ENCODE measurements at regions not wholly inside any gene's neighbourhood (a gene's known extent, or its start where the extent isn't known, plus 50 kb on each side); places are given as distances from the start of the nearest gene placed in this dataset.

DNA sequence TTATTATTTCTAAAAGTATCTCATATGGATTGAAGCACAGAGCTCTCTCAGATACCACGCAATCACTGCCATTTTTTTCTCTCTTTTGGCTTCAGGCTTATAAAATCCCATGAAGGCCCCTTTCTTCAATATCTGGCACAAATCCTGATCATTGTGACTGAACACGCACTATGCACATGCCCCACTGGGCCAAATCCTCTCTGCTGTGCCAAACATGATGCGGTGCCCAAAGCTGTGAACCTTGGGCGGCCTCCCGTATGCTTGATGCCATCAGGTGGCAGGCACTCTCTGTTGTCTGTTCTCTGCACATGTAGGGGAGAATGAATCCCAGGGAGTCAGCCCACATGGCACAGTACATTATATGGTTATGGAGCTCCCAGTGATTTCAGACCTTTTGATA lies 375.0 kb upstream of the RGMB start:
- no peak for TF ChIP-seq GATA2 (IDR thresholded peaks at IDR 0.05; ENCODE audit: low read depth, low read length)
- TF ChIP-seq GATA3 (IDR thresholded peaks at IDR 0.05; ENCODE audit: low read depth, low read length): no peak

DNA sequence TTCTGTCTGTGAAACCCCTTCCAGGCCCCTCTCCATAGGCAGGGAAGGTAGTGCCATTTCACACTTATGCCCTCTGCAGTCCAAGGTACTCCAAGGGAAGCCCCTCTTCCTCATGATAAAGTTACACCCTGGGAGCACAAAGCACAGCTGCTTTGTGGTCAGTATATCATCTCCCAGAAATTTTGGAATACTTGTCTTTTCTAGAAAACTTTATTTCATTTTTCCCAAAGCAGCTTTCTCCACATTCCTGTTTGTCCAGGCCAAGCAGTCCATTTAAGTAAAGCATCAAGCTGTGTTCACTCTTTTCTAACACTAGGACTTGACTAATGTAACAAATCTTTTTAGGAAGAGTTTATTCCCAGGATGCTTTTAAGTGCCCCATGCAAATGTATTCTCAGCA lies 371.8 kb upstream of the RGMB start:
- TF ChIP-seq GATA2 (IDR thresholded peaks at IDR 0.05; ENCODE audit: low read depth, low read length): no peak
- TF ChIP-seq GATA3 (IDR thresholded peaks at IDR 0.05; ENCODE audit: low read depth, low read length): no peak

GRCh38 chr5:98402130-98402529 lies 371.3 kb upstream of the RGMB start:
- no peak for TF ChIP-seq GATA2 (IDR thresholded peaks at IDR 0.05; ENCODE audit: low read depth, low read length)
- no peak for TF ChIP-seq GATA3 (IDR thresholded peaks at IDR 0.05; ENCODE audit: low read depth, low read length)

DNA sequence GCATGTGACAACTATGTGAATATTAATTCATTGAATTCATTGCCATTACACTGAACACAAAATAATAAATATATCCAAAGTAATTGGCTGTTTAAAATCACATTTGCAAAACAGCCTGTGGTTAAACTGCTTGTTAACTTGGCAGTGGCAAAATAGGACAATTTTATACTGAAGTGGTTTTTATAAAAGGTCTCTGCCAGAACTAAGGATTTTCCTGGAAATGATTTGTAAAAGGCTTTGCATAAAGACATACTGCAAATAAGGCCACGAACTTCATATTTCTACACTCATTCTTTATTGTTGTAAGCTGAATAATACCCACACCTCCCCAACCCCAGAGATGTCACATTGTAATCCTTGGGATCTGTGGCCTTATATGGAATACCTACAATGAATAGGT lies 370.3 kb upstream of the RGMB start:
- TF ChIP-seq GATA3 (IDR thresholded peaks at IDR 0.05; ENCODE audit: low read depth, low read length) (no peak), GATA2 (IDR thresholded peaks at IDR 0.05; ENCODE audit: low read depth, low read length) (no peak)

DNA sequence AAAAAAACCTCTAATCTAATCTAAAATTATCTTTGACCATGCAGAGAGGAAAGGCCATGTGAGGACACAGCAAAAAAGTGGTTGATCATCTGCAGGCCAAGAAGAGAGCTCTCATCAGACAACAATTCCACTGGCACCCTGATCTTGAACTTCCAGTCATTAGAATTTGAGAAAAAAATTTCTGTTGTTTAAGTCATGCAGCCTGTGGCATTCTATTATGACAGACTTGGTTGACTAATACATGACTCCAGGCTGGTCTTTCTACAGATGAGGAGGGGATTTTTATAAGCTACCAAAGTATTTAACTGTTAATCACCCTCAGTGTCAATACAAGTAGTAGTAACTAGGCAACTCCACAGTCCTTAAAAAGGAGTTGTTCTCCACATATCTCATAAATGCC lies 358.5 kb upstream of the RGMB start:
- no peak for TF ChIP-seq GATA3 (IDR thresholded peaks at IDR 0.05; ENCODE audit: low read depth, low read length)

DNA sequence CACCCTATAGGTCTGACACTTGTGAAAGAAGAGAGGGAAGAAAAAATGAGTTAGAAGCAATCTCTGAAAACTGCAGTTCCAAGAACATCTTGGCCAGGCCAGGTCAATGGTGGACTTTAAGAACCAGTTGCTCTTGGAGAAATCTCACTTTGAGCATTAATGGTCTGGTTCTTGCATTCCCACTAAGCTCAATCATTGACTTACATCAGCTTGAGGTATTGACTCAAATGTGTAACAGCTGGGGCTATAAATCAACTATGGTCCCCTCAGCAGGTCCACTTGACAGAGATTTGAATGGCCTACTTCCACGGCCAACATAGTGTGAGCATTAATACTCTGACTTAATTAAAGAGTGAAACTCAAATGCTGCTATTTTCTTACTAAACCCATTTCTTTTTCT lies 357.8 kb upstream of the RGMB start:
- TF ChIP-seq GATA2 (IDR thresholded peaks at IDR 0.05; ENCODE audit: low read depth, low read length) (no peak), GATA3 (IDR thresholded peaks at IDR 0.05; ENCODE audit: low read depth, low read length) (no peak)

DNA sequence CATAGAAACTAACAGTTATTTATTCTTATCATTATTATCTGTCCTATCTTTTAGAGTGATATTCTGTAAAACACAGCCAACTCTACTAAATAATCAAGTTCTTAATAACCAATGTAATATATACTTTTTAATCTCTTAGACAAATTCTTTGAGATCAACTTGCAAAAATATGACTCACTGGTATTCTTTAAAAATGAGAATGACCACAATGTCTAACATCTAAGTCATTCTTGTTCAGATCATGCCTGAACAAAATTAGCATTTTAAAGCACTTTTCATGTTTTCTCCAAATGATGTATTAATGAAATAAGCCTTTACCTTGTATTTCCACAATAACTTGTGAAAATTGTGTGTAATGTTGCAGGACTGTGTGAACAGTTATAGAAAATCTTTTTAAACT lies 356.9 kb upstream of the RGMB start:
- TF ChIP-seq GATA3 (IDR thresholded peaks at IDR 0.05; ENCODE audit: low read depth, low read length) (no peak), GATA2 (IDR thresholded peaks at IDR 0.05; ENCODE audit: low read depth, low read length) (no peak)

DNA sequence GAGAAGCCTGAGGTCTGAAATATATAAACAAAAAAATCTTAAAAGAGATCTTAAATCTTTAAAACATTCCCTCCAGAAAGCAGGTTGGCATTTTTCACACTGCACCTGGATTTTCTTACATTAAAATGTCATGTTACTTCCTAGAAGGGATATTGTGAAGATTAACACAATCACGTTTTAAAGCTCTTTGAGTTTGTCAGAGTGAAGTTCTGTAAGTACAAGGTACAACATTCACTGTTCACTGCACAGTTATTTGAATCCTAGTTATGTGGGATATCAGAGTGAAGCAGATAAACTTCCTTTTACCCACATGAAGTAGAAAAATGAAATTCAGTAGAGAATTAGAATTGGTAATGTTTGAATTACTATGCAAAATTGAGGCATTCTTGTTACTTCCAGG lies 353.6 kb upstream of the RGMB start:
- TF ChIP-seq GATA3 (IDR thresholded peaks at IDR 0.05; ENCODE audit: low read depth, low read length) (no peak), GATA2 (IDR thresholded peaks at IDR 0.05; ENCODE audit: low read depth, low read length) (no peak)

GRCh38 chr5:98424681-98425450 lies 348.6 kb upstream of the RGMB start:
- TF ChIP-seq GATA3 (IDR thresholded peaks at IDR 0.05; ENCODE audit: low read depth, low read length) (no peak), GATA2 (IDR thresholded peaks at IDR 0.05; ENCODE audit: low read depth, low read length) (no peak)

DNA sequence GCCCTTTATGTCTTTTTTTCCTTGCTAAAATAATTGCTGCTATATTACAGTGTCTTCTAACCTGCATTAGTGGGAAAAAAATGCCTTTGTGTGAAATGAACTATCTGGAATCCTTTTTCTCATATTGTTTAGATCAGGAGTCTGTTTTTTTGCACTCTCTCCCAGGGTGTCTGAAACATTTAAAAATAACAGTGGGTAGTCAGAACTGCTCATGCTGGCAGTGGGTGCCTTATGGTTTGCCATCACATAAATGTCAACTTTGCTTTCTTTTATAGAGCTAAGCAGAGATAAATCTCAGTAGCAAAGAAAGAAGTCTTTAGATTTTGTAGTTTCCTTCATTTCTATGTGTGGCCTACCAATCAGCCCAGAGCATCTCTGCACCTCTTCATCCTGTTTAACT lies 347.8 kb upstream of the RGMB start:
- no peak for TF ChIP-seq GATA2 (IDR thresholded peaks at IDR 0.05; ENCODE audit: low read depth, low read length)
- TF ChIP-seq GATA3 (IDR thresholded peaks at IDR 0.05; ENCODE audit: low read depth, low read length): no peak

GRCh38 chr5:98428806-98429205 lies 344.7 kb upstream of the RGMB start:
- TF ChIP-seq GATA3 (IDR thresholded peaks at IDR 0.05; ENCODE audit: low read depth, low read length) (no peak), GATA2 (IDR thresholded peaks at IDR 0.05; ENCODE audit: low read depth, low read length) (no peak)

DNA sequence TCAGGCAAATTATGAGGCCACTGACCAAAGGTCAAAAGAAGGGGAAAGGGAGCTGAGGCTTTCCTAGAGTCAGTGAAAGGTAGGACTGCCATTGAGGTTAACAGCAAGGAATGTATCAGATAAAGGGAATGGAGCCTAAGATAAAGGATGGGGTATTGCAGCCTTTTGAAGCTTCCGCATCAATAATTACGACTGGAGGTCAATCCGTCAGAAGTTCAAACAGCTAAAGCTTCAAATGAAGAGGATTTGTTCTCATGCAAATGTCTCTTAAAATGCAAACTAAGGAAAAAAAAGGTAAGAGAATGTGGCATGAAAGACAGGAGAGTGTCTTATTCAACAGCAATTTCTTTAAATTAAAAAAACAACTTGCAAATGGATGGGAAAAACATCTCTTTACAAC lies 341.1 kb upstream of the RGMB start:
- TF ChIP-seq GATA2 (IDR thresholded peaks at IDR 0.05; ENCODE audit: low read depth, low read length): no peak
- no peak for TF ChIP-seq GATA3 (IDR thresholded peaks at IDR 0.05; ENCODE audit: low read depth, low read length)

DNA sequence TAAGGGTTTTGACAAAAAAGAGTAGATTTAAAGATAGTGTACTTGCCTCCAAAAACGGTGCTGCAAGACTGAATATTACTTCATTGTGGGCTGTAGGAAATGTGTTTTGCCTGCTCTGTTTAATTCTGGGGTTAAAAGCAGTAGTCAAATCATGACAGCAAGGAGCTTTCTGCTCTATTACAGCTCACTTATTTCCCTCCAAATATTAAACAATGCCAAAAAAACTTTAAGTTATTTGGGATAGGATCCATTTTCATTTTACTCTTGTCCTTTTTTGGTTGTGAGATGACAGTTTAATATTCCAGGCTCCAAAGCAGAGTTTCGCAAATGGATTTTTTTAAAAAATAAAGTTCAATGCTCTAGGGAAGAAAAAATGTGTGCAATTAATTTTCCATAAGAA lies 340.4 kb upstream of the RGMB start:
- no peak for TF ChIP-seq GATA2 (IDR thresholded peaks at IDR 0.05; ENCODE audit: low read depth, low read length)
- no peak for TF ChIP-seq GATA3 (IDR thresholded peaks at IDR 0.05; ENCODE audit: low read depth, low read length)

- TF ChIP-seq GATA2 (IDR thresholded peaks at IDR 0.05; ENCODE audit: low read depth, low read length) (no peak), GATA3 (IDR thresholded peaks at IDR 0.05; ENCODE audit: low read depth, low read length) (no peak)
Observed at GRCh38 chr5:98433673-98434072, 339.8 kb upstream of the RGMB start.

GRCh38 chr5:98436667-98437066 lies 336.8 kb upstream of the RGMB start:
- TF ChIP-seq GATA2 (IDR thresholded peaks at IDR 0.05; ENCODE audit: low read depth, low read length) (no peak), GATA3 (IDR thresholded peaks at IDR 0.05; ENCODE audit: low read depth, low read length) (no peak)

- TF ChIP-seq GATA2 (IDR thresholded peaks at IDR 0.05; ENCODE audit: low read depth, low read length) (no peak), GATA3 (IDR thresholded peaks at IDR 0.05; ENCODE audit: low read depth, low read length) (no peak)
Observed at GRCh38 chr5:98442448-98442847, 331.0 kb upstream of the RGMB start.

All from SH-SY5Y (cell line).